Caco-2 (cell line): ENCODE measurements at regions not wholly inside any gene's neighbourhood (a gene's known extent, or its start where the extent isn't known, plus 50 kb on each side); places are given as distances from the start of the nearest gene placed in this dataset.

Experiments
- BruUV-seq: library from RNA; stranded (reverse); fragments of 400-500 nt; replicated peaks from 2 replicates; lab custom pipeline; 2021; lab: Mats Ljungman, UMichigan
- CTCF ChIA-PET: fragments of 300-600 bp; sonication (Branson Sonifier 250); formaldehyde crosslinking; loops from one replicate; lab custom pipeline; 2022; ENCODE audit warnings: antibody characterized with exemption; lab: Charles Lee
- POLR2A ChIA-PET: fragments of 300-600 bp; sonication (Branson Sonifier 250); formaldehyde crosslinking; loops from one replicate; lab custom pipeline; 2022; ENCODE audit warnings: antibody characterized with exemption; lab: Charles Lee
- DNase-seq, 2 experiments: peaks; one replicate each; pipeline versions ENCODE4 v3.0.0 to v3.0.0-alpha.2; 2020 to 2022
- H3K27me3 ChIP-seq: replicated peaks from 2 replicates; pipeline ENCODE4 v1.6.0; 2011; ENCODE audit warnings: low read length; ENCODE audit not compliant: control insufficient read depth, insufficient read depth
- H3K36me3 ChIP-seq: 2 replicates; pipeline ENCODE4 v1.5.1; 2011; ENCODE audit warnings: low read length; ENCODE audit not compliant: control insufficient read depth, insufficient read depth
- H3K4me1 ChIP-seq: fragments of 250-450 bp; sonication (Bioruptor Pico); 2 replicates; pipeline ENCODE4 v1.5.1; 2020; ENCODE audit warnings: mild to moderate bottlenecking
- H3K4me3 ChIP-seq: 2 replicates; pipeline ENCODE4 v1.5.1; 2011; ENCODE audit warnings: low read depth, mild to moderate bottlenecking, control low read depth, low read length
- H3K9me3 ChIP-seq: fragments of 250-450 bp; sonication (Bioruptor Pico); 2 replicates; pipeline ENCODE4 v1.5.1; 2020; ENCODE audit warnings: mild to moderate bottlenecking, moderate library complexity
- H3K27ac Mint-ChIP-seq: one replicate; pipeline ENCODE4 v1.8.0; 2022; ENCODE audit warnings: mixed read lengths; ENCODE audit not compliant: unreplicated experiment
- H3K27me3 Mint-ChIP-seq: one replicate; pipeline ENCODE4 v1.8.0; 2022; ENCODE audit warnings: mixed read lengths; ENCODE audit not compliant: insufficient read depth, unreplicated experiment
- H3K36me3 Mint-ChIP-seq: one replicate; pipeline ENCODE4 v1.8.0; 2022; ENCODE audit warnings: mild to moderate bottlenecking, mixed read lengths; ENCODE audit not compliant: insufficient read depth, unreplicated experiment
- H3K4me1 Mint-ChIP-seq: one replicate; pipeline ENCODE4 v1.8.0; 2022; ENCODE audit warnings: low read depth, mixed read lengths; ENCODE audit not compliant: unreplicated experiment
- H3K4me3 Mint-ChIP-seq: one replicate; pipeline ENCODE4 v1.8.0; 2022; ENCODE audit warnings: mild to moderate bottlenecking, moderate library complexity, mixed read lengths; ENCODE audit not compliant: unreplicated experiment
- H3K9me3 Mint-ChIP-seq: one replicate; pipeline ENCODE4 v1.8.0; 2022; ENCODE audit warnings: mixed read lengths; ENCODE audit not compliant: unreplicated experiment
- CTCF ChIP-seq, 2 experiments: fragments of 200-600 bp in 1 of 2; IDR thresholded peaks; 1 replicate in 1 of 2; 2 replicates in 1 of 2; pipeline versions ENCODE4 v1.5.1 to v1.8.0; 2011 to 2022; ENCODE audit warnings: antibody characterized with exemption in 1 of 2, control low read depth in 1 of 2, inconsistent platforms in 1 of 2, low read depth in 1 of 2, low read length in 1 of 2, mild to moderate bottlenecking in 1 of 2, moderate library complexity in 1 of 2; ENCODE audit not compliant: insufficient read depth in 1 of 2, severe bottlenecking in 1 of 2, unreplicated experiment in 1 of 2
- intact Hi-C: fragments of 100-400 bp; cut with micrococcal nuclease; formaldehyde crosslinking; loops from one replicate; pipeline ENCODE4 v1.10.0; 2022; ENCODE audit not compliant: unreplicated experiment

GRCh38 chr22:49444781-49445180, 382.9 kb downstream of the BRD1 start:
- H3K27me3 Mint-ChIP-seq = peaks cover 10% of the 10 kb centered on the region
- TF ChIP-seq CTCF (IDR thresholded peaks at IDR 0.05; ENCODE audit: insufficient read depth in 1 of 2, low read depth in 1 of 2, low read length in 1 of 2, severe bottlenecking in 1 of 2, unreplicated experiment in 1 of 2) = no peak
- H3K4me3 Mint-ChIP-seq = no peak overlapping the region

GRCh38 chr22:49440931-49441330, 386.7 kb downstream of the BRD1 start:
- intact Hi-C loops = no loop called here
- TF ChIP-seq CTCF (IDR thresholded peaks at IDR 0.05; ENCODE audit: insufficient read depth in 1 of 2, low read depth in 1 of 2, low read length in 1 of 2, severe bottlenecking in 1 of 2, unreplicated experiment in 1 of 2) = no peak
- BruUV-seq = no TSS peak
- Histone ChIP-seq H3K27me3 (no peaks in the 10 kb centered on the region), H3K36me3 (no peaks in the 10 kb centered on the region), H3K9me3 (no peaks in the 10 kb centered on the region), H3K4me1 (no peaks in the 10 kb centered on the region), H3K4me3 (no peak overlapping the region)
- H3K4me1 Mint-ChIP-seq = no peaks in the 10 kb centered on the region
- peaks cover 14% of the 10 kb centered on the region for H3K27me3 Mint-ChIP-seq
- POLR2A ChIA-PET = no interaction called here
- H3K4me3 Mint-ChIP-seq = no peak overlapping the region
- H3K27ac Mint-ChIP-seq = no peak overlapping the region
- no peaks in the 10 kb centered on the region for H3K36me3 Mint-ChIP-seq
- H3K9me3 Mint-ChIP-seq = no peaks in the 10 kb centered on the region
- CTCF ChIA-PET = no interaction called here
- DNase-seq = no peak

More at GRCh38 chr22:49444781-49445180, 382.9 kb downstream of the BRD1 start:
- BruUV-seq = no TSS peak
- Mint-ChIP-seq H3K9me3 (no peaks in the 10 kb centered on the region), H3K27ac (no peak overlapping the region), H3K4me1 (peaks cover 5% of the 10 kb centered on the region), H3K36me3 (no peaks in the 10 kb centered on the region)
- H3K36me3 ChIP-seq = no peaks in the 10 kb centered on the region
- intact Hi-C loops = no loop called here
- ChIA-PET POLR2A (no interaction called here), CTCF (no interaction called here)
- H3K4me3 ChIP-seq = no peak overlapping the region
- no peak for DNase-seq
- H3K4me1 ChIP-seq = no peaks in the 10 kb centered on the region
- no peaks in the 10 kb centered on the region for H3K9me3 ChIP-seq
- H3K27me3 ChIP-seq = no peaks in the 10 kb centered on the region

- Mint-ChIP-seq H3K27me3 (peaks cover 12% of the 10 kb centered on the region), H3K4me1 (no peaks in the 10 kb centered on the region), H3K36me3 (no peaks in the 10 kb centered on the region), H3K4me3 (no peak overlapping the region), H3K27ac (no peak overlapping the region), H3K9me3 (no peaks in the 10 kb centered on the region)
- TF ChIP-seq CTCF (IDR thresholded peaks at IDR 0.05; ENCODE audit: insufficient read depth in 1 of 2, low read depth in 1 of 2, low read length in 1 of 2, severe bottlenecking in 1 of 2, unreplicated experiment in 1 of 2) = no peak
- ChIA-PET POLR2A (no interaction called here), CTCF (no interaction called here)
- DNase-seq = no peak
- Histone ChIP-seq H3K36me3 (no peaks in the 10 kb centered on the region), H3K4me1 (no peaks in the 10 kb centered on the region), H3K4me3 (no peak overlapping the region), H3K27me3 (no peaks in the 10 kb centered on the region), H3K9me3 (no peaks in the 10 kb centered on the region)
- intact Hi-C loops = loop anchor here (10.0 kb wide), 1 partner anchor 285 kb away; no protein-coding TSS in a partner anchor
- BruUV-seq = no TSS peak
Observed at GRCh38 chr22:49439373-49439772, 388.3 kb downstream of the BRD1 start.
